Lower lobe of right lung (tissue), 2 donors: ENCODE measurements at regions not wholly inside any gene's neighbourhood (a gene's known extent, or its start where the extent isn't known, plus 50 kb on each side); places are given as distances from the start of the nearest gene placed in this dataset.
A peak's percentile ranks its signal among the peaks of the same experiment; 100 is the strongest.
"Not testable (repeated sequence)": the region's sequence is repeated elsewhere in the genome, so short reads cannot be mapped to it uniquely, and the experiment has no call there.

ENCODE experiments used
- ATAC-seq, 2 donors: fragments of 200-7000 bp; cut with Tn5 transposase; one replicate each; pipeline ENCODE4 v1.9.1; 2020 to 2022; ENCODE audit warnings: mild to moderate bottlenecking in 2 of 2, moderate library complexity in 2 of 2
- DNase-seq: peaks from one replicate; pipeline ENCODE4 v3.0.0-alpha.2; 2020
- H3K27ac ChIP-seq: fragments of 200-600 bp; one replicate; pipeline ENCODE4 v1.8.0; 2022
- H3K27me3 ChIP-seq: fragments of 200-600 bp; one replicate; pipeline ENCODE4 v1.8.0; 2022; ENCODE audit warnings: low read depth
- H3K36me3 ChIP-seq: fragments of 200-600 bp; one replicate; pipeline ENCODE4 v1.8.0; 2022; ENCODE audit warnings: mild to moderate bottlenecking
- H3K4me1 ChIP-seq: fragments of 200-600 bp; one replicate; pipeline ENCODE4 v1.8.0; 2022
- H3K4me3 ChIP-seq: fragments of 200-600 bp; one replicate; pipeline ENCODE4 v1.8.0; 2022; ENCODE audit warnings: mild to moderate bottlenecking
- H3K9me3 ChIP-seq: fragments of 200-600 bp; one replicate; pipeline ENCODE4 v1.8.0; 2022
- intact Hi-C: fragments of 100-400 bp; cut with DNase I; formaldehyde crosslinking; loops from one replicate; pipeline ENCODE4 v1.11.0; 2022
- TF ChIP-seq, protein P1 (sequence below): fragments of 200-600 bp; IDR thresholded peaks from one replicate; pipeline ENCODE4 v1.8.0; 2022; ENCODE audit warnings: antibody characterized with exemption, mild to moderate bottlenecking
- donor health status: DM: no; HTN: yes; CAD: no; lungs with severe emphysema.

DNA sequence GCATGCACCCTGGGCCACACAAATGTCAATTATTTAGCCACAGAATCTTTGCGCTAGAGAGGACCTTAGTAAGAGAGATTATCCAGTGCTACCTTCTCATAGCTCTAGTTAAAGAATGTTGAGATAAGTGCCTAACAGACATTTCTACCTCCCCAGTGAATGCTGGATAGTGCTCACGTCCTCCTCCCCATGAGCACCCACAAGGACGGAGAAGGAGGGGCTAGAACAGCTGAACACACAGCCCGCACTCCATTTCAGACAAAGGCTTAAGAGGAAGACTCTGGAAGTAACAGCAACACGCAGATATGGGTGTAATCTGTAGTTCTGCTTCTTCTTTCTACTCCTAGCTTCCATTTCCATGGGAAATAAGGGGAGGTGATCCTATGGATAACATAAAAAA is 120.5 kb downstream of the FEM1C start:
- H3K36me3 ChIP-seq, result no peaks in the 10 kb centered on the region
- peak; percentile 76 to 80 for ATAC-seq

DNA sequence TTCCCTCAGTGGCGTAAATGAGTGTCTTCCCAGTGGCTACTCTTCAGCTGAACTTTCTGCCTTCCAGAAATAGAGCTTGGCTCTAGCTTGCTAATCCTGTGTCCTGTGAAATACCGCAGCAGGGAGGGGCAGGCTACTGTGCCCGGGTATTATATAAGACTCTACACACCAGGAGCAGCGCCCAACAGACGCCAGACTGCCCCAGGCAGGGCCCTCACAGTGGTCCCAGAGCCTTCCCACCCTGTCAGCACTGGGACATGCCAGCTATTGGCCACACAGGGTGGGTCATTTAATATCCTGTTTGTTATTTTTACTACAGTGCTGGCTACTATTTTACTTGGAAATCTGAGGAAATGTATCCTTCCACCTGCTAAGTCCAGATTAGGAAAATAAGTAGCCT is 121.0 kb downstream of the FEM1C start:
- Histone ChIP-seq H3K4me1 (peaks cover 25% of the 10 kb centered on the region), H3K4me3 (no peak overlapping the region), H3K9me3 (no peaks in the 10 kb centered on the region), H3K27me3 (no peaks in the 10 kb centered on the region), H3K36me3 (no peaks in the 10 kb centered on the region), H3K27ac (peak overlapping the region; percentile 80)
- DNase-seq (peak; percentile 76), ATAC-seq (peak; percentile 96 to 97)
- intact Hi-C loops, result no loop called here
- TF ChIP-seq, protein P1, sequence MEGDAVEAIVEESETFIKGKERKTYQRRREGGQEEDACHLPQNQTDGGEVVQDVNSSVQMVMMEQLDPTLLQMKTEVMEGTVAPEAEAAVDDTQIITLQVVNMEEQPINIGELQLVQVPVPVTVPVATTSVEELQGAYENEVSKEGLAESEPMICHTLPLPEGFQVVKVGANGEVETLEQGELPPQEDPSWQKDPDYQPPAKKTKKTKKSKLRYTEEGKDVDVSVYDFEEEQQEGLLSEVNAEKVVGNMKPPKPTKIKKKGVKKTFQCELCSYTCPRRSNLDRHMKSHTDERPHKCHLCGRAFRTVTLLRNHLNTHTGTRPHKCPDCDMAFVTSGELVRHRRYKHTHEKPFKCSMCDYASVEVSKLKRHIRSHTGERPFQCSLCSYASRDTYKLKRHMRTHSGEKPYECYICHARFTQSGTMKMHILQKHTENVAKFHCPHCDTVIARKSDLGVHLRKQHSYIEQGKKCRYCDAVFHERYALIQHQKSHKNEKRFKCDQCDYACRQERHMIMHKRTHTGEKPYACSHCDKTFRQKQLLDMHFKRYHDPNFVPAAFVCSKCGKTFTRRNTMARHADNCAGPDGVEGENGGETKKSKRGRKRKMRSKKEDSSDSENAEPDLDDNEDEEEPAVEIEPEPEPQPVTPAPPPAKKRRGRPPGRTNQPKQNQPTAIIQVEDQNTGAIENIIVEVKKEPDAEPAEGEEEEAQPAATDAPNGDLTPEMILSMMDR, result no peak

More for the DNA sequence above, 120.5 kb downstream of the FEM1C start:
- Histone ChIP-seq H3K27ac (peak overlapping the region; percentile 80), H3K9me3 (no peaks in the 10 kb centered on the region), H3K4me3 (no peak overlapping the region), H3K27me3 (no peaks in the 10 kb centered on the region), H3K4me1 (peaks cover 25% of the 10 kb centered on the region)
- intact Hi-C loops, result no loop called here
- DNase-seq, result no peak
- TF ChIP-seq, protein P1, result no peak

DNA sequence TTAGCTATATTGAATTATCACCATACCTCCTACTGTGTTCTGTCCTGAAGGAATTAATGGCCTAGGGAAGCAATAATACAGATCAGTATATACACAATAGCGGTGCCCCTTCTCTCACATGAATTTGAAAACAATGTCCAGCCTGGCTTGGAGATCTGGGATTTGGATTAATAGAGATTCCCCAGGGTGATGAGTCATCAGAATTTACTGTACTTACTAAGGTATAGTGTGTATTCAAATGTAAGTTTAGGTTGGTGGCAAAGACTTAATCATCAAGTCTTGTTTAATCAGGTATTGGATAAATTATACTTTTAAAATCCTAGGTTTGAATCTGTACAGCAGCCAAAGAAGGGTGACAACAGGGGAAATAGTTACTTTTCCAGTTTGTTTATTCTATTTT is 121.5 kb downstream of the FEM1C start:
- no peak overlapping the region for H3K4me3 ChIP-seq
- TF ChIP-seq, protein P1, result no peak
- DNase-seq (no peak), ATAC-seq (peak in 1 of 2 donors; percentile 3)
- peak overlapping the region; percentile 80 for H3K27ac ChIP-seq
- H3K4me1 ChIP-seq, result peaks cover 25% of the 10 kb centered on the region
- intact Hi-C loops, result no loop called here
- H3K27me3 ChIP-seq, result no peaks in the 10 kb centered on the region
- H3K9me3 ChIP-seq, result no peaks in the 10 kb centered on the region
- H3K36me3 ChIP-seq, result no peaks in the 10 kb centered on the region

DNA sequence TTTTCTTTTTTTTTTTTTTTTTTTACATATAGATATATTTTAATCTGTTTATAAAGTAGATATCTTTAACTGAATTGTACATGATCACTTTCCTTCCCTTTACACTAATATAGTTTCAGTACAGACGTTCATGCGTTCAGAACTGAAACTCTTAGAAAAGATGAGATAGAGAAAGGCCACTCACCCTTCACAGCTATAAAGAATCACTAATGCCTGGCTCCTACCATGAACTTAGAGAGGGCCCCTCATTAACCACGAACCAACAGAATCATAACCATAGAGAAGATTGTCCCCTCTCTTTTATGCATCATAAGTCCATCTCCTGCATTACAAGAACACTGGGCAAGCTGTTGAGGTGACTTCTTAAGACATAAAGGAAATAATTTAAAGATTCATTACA is 123.8 kb downstream of the FEM1C start:
- H3K4me3 ChIP-seq, H3K9me3 ChIP-seq, intact Hi-C loops, H3K27ac ChIP-seq, ATAC-seq, H3K36me3 ChIP-seq, DNase-seq, H3K27me3 ChIP-seq: not testable (repeated sequence)
- H3K4me1 ChIP-seq, result peaks cover 25% of the 10 kb centered on the region

DNA sequence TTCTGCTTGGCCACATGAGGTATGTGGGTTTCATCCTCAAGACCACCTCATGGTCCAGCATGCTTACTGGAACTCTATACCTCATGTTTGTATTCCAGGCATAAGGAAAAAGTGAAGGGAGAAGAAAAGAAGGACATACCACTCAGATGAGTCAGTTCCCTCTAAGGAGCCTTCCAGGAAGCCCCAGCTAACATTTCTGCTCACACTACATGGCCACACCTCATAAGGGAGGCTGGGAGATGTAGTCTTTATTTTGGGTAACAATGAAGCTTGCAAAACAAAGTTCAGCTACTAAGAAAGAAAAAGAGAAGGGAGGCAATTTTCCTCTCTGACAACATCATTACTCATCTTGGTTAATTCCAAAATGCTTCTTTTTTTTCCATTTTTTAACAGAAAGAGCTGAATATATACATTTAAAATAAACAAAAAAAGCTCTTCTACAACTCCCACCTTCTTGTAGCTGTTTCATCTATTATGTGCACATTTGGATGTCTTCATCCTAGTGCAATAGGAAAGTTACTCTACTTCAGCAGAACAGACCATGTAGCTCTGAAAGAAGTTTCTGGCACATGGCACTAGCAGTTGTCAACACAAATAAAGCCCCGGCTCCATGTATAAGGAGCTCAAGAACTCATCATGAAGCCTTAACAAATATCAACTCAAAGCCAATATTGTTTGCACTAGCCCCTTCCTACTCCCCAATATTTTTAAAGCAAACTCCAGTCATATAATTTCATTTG is 123.6 kb upstream of the CCDC112 start:
- no peak overlapping the region for H3K27ac ChIP-seq
- intact Hi-C loops, result no loop called here
- no peak for DNase-seq

DNA sequence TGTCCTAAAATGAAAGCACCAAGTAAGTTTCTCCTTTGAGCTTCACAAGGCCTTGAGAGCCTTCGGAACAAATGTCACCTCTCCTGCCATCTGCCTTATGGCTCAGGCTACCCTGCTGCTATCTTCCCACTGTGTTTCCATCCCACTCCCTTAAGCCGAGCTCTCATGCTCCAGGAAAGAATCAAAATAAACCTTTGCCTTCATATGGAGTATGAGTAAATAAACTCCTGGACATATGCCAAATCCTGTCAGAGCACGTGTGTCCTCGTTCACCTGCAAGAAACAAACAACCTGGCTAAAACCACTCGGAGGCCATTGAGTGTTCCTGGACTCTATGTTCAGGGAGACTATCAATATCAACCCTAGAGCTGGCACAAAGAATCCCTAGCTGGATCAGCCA is 122.3 kb upstream of the CCDC112 start:
- ATAC-seq (no peak), DNase-seq (no peak)
- Histone ChIP-seq H3K27ac (no peak overlapping the region), H3K27me3 (no peaks in the 10 kb centered on the region), H3K36me3 (no peaks in the 10 kb centered on the region), H3K9me3 (no peaks in the 10 kb centered on the region), H3K4me3 (no peak overlapping the region), H3K4me1 (peaks cover 29% of the 10 kb centered on the region)
- intact Hi-C loops, result no loop called here
- TF ChIP-seq, protein P1, result no peak

More for the DNA sequence above, 123.6 kb upstream of the CCDC112 start:
- Histone ChIP-seq H3K9me3 (no peaks in the 10 kb centered on the region), H3K4me3 (no peak overlapping the region), H3K27me3 (no peaks in the 10 kb centered on the region), H3K4me1 (peaks cover 25% of the 10 kb centered on the region), H3K36me3 (no peaks in the 10 kb centered on the region)
- TF ChIP-seq, protein P1, result no peak
- peak; percentile 43 to 54 for ATAC-seq
